ENCODE measurements at regions not wholly inside any gene's neighbourhood (a gene's known extent, or its start where the extent isn't known, plus 50 kb on each side); places are given as distances from the start of the nearest gene placed in this dataset.

DNA sequence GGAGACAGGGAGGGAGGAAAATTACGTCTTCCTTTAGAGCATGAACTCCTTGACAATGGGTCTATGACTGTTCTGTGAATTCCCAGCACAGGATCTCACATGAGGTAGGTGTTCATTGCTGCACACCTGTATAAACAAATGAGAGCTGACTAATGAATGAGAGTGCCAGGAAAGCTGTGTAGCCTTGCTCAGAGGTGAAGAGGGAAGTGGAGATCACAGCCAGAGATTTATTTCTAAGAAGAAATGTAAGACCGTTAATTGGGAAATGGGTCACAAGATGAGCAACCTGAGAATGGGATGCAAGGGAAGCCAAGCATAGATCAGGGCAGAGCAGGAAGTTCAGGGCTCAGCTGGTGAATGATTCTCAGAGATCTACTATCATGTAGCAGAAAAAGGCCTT, 295.1 kb downstream of the CDK5RAP2 start:
- no peaks in the 10 kb centered on the region for H3K36me3 Mint-ChIP-seq (ENCODE audit: insufficient read depth, unreplicated experiment)
- Histone ChIP-seq H3K4me1 (no peaks in the 10 kb centered on the region), H3K9me3 (no peaks in the 10 kb centered on the region), H3K27me3 (replicated peaks; ENCODE audit: control insufficient read depth, insufficient read depth, low read length) (no peaks in the 10 kb centered on the region), H3K36me3 (ENCODE audit: control insufficient read depth, insufficient read depth, low read length) (no peaks in the 10 kb centered on the region), H3K4me3 (ENCODE audit: low read depth, low read length) (no peak overlapping the region)
- no TSS peak for BruUV-seq (replicated peaks)
- intact Hi-C loops (cut with micrococcal nuclease; ENCODE audit: unreplicated experiment) = no loop called here
- no peaks in the 10 kb centered on the region for H3K4me1 Mint-ChIP-seq (ENCODE audit: low read depth, unreplicated experiment)
- ChIA-PET POLR2A (no interaction called here), CTCF (no interaction called here)
- no peak overlapping the region for H3K4me3 Mint-ChIP-seq (ENCODE audit: unreplicated experiment)
- no peak for DNase-seq
- H3K9me3 Mint-ChIP-seq (ENCODE audit: unreplicated experiment) = no peaks in the 10 kb centered on the region
- TF ChIP-seq, protein P1, sequence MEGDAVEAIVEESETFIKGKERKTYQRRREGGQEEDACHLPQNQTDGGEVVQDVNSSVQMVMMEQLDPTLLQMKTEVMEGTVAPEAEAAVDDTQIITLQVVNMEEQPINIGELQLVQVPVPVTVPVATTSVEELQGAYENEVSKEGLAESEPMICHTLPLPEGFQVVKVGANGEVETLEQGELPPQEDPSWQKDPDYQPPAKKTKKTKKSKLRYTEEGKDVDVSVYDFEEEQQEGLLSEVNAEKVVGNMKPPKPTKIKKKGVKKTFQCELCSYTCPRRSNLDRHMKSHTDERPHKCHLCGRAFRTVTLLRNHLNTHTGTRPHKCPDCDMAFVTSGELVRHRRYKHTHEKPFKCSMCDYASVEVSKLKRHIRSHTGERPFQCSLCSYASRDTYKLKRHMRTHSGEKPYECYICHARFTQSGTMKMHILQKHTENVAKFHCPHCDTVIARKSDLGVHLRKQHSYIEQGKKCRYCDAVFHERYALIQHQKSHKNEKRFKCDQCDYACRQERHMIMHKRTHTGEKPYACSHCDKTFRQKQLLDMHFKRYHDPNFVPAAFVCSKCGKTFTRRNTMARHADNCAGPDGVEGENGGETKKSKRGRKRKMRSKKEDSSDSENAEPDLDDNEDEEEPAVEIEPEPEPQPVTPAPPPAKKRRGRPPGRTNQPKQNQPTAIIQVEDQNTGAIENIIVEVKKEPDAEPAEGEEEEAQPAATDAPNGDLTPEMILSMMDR (IDR thresholded peaks at IDR 0.05; ENCODE audit: insufficient read depth in 1 of 2, low read depth in 1 of 2, low read length in 1 of 2, severe bottlenecking in 1 of 2, unreplicated experiment in 1 of 2) = no peak
- H3K27me3 Mint-ChIP-seq (ENCODE audit: insufficient read depth, unreplicated experiment) = peaks cover 10% of the 10 kb centered on the region
- H3K27ac Mint-ChIP-seq (ENCODE audit: unreplicated experiment) = no peak overlapping the region

DNA sequence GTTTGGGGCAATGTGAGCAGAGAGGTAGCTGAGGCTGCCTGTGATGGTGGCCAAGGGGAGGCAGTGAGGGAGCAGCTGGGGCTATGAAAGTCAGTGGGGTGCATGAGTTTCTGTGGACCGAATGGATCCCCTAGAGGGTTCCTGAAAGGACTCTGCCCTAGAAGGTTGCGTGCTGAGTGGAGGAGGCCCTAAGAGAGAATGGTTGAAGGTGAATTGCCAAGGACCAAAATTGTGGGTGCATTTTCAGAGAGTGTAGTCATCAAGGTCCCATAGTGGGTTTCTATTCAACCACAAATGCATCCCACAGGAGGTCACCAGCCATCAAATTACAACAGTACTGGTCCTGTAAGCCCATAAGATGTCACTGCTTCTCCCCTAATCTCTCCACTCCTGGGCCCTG, 298.3 kb downstream of the CDK5RAP2 start:
- BruUV-seq (replicated peaks) = no TSS peak
- intact Hi-C loops (cut with micrococcal nuclease; ENCODE audit: unreplicated experiment) = no loop called here

DNA sequence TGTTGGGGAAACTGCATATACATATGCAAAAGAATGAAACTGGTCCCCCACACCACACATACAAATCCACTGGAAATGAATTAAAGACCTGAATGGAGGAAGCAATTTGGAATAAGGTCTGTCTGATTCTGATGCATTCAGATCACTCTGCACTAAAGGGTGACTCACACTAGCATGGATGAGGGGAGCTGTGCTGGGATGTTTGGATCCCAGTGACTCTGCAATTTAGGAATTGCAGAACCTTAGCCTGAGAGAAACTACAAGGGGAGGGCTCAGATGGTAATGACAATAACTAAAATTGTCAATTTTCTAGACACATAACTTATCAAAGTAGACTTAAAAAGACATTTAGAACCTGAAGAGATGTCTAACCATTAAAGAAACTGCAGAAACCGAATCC, 312.0 kb downstream of the CDK5RAP2 start:
- Mint-ChIP-seq H3K27ac (ENCODE audit: unreplicated experiment) (no peak overlapping the region), H3K4me3 (ENCODE audit: unreplicated experiment) (no peak overlapping the region), H3K27me3 (ENCODE audit: insufficient read depth, unreplicated experiment) (peaks cover 11% of the 10 kb centered on the region), H3K4me1 (ENCODE audit: low read depth, unreplicated experiment) (no peaks in the 10 kb centered on the region), H3K36me3 (ENCODE audit: insufficient read depth, unreplicated experiment) (no peaks in the 10 kb centered on the region), H3K9me3 (ENCODE audit: unreplicated experiment) (no peaks in the 10 kb centered on the region)
- DNase-seq = no peak
- H3K9me3 ChIP-seq = no peaks in the 10 kb centered on the region
- TF ChIP-seq, protein P1 (IDR thresholded peaks at IDR 0.05; ENCODE audit: insufficient read depth in 1 of 2, low read depth in 1 of 2, low read length in 1 of 2, severe bottlenecking in 1 of 2, unreplicated experiment in 1 of 2) = no peak
- no peaks in the 10 kb centered on the region for H3K36me3 ChIP-seq (ENCODE audit: control insufficient read depth, insufficient read depth, low read length)
- intact Hi-C loops (cut with micrococcal nuclease; ENCODE audit: unreplicated experiment) = no loop called here
- BruUV-seq (replicated peaks) = no TSS peak
- H3K27me3 ChIP-seq (replicated peaks; ENCODE audit: control insufficient read depth, insufficient read depth, low read length) = no peaks in the 10 kb centered on the region
- no peak overlapping the region for H3K4me3 ChIP-seq (ENCODE audit: low read depth, low read length)
- CTCF ChIA-PET = no interaction called here
- no peaks in the 10 kb centered on the region for H3K4me1 ChIP-seq
- POLR2A ChIA-PET = no interaction called here

More for the DNA sequence above, 298.3 kb downstream of the CDK5RAP2 start:
- Mint-ChIP-seq H3K4me3 (ENCODE audit: unreplicated experiment) (no peak overlapping the region), H3K27ac (ENCODE audit: unreplicated experiment) (no peak overlapping the region), H3K36me3 (ENCODE audit: insufficient read depth, unreplicated experiment) (no peaks in the 10 kb centered on the region), H3K4me1 (ENCODE audit: low read depth, unreplicated experiment) (no peaks in the 10 kb centered on the region), H3K9me3 (ENCODE audit: unreplicated experiment) (no peaks in the 10 kb centered on the region), H3K27me3 (ENCODE audit: insufficient read depth, unreplicated experiment) (peaks cover 12% of the 10 kb centered on the region)
- no peaks in the 10 kb centered on the region for H3K9me3 ChIP-seq
- no peaks in the 10 kb centered on the region for H3K36me3 ChIP-seq (ENCODE audit: control insufficient read depth, insufficient read depth, low read length)
- no peaks in the 10 kb centered on the region for H3K4me1 ChIP-seq
- H3K4me3 ChIP-seq (ENCODE audit: low read depth, low read length) = no peak overlapping the region
- no peak for DNase-seq
- ChIA-PET POLR2A (no interaction called here), CTCF (no interaction called here)
- TF ChIP-seq, protein P1 (IDR thresholded peaks at IDR 0.05; ENCODE audit: insufficient read depth in 1 of 2, low read depth in 1 of 2, low read length in 1 of 2, severe bottlenecking in 1 of 2, unreplicated experiment in 1 of 2) = no peak
- H3K27me3 ChIP-seq (replicated peaks; ENCODE audit: control insufficient read depth, insufficient read depth, low read length) = no peaks in the 10 kb centered on the region
